Vagina (tissue), 2 donors: ENCODE measurements at regions not wholly inside any gene's neighbourhood (a gene's known extent, or its start where the extent isn't known, plus 50 kb on each side); places are given as distances from the start of the nearest gene placed in this dataset.

Source experiments
- CTCF ChIP-seq, 3 experiments: fragments of 450-650 bp in 2 of 3; fragments of 200-600 bp in 1 of 3; sonication (generic) in 1 of 3; IDR thresholded peaks; one replicate each; pipeline ENCODE4 v1.5.1; 2017 to 2019; ENCODE audit warnings: antibody characterized with exemption in 3 of 3, mild to moderate bottlenecking in 2 of 3, moderate library complexity in 2 of 3
- POLR2AphosphoS5 ChIP-seq, 2 donors: sonication (generic); formaldehyde crosslinking; IDR thresholded peaks; one replicate each; pipeline ENCODE4 v1.9.0; 2017; ENCODE audit warnings: antibody characterized with exemption in 2 of 2, mild to moderate bottlenecking in 2 of 2, low read depth in 1 of 2; ENCODE audit not compliant: insufficient read depth in 1 of 2

DNA sequence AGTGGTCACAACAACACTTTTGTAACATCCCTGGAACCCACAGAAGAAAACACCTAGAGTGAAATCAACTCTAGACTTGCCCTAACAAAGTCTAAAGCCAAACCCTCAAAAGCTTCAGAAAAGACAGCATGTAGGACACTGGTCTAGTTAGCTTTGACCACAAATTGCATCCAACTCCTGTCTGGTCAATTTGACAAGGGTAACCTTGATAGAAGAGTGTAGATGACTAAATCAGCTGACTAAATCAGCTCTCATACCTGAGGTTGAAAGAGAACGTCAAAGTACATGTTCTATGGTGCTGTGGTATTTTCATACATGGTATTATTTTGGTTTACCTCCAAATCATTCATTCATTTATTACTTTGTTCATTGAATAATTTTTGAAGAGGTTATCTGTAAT, 272.8 kb downstream of the KLF5 start:
- no peak for TF ChIP-seq CTCF (IDR thresholded peaks at IDR 0.05)
- TF ChIP-seq POLR2AphosphoS5 (IDR thresholded peaks at IDR 0.05; ENCODE audit: insufficient read depth in 1 of 2, low read depth in 1 of 2): no peak
